ENCODE measurements at regions not wholly inside any gene's neighbourhood (a gene's known extent, or its start where the extent isn't known, plus 50 kb on each side); places are given as distances from the start of the nearest gene placed in this dataset.
"Not testable (repeated sequence)": the region's sequence is repeated elsewhere in the genome, so short reads cannot be mapped to it uniquely, and the experiment has no call there.

- Histone ChIP-seq H3K27ac (ENCODE audit: control insufficient read depth, insufficient read depth, low read length) (no peak overlapping the region), H3K9ac (ENCODE audit: control insufficient read depth, extremely low read depth, insufficient read depth, low read length) (no peak overlapping the region), H4K20me1 (ENCODE audit: control insufficient read depth, extremely low read depth, insufficient read depth, low read length) (no peaks in the 10 kb centered on the region), H3K4me3 (ENCODE audit: control insufficient read depth in 2 of 3, extremely low read depth in 1 of 3, insufficient read depth in 2 of 3, low read depth in 1 of 3, low read length in 3 of 3) (no peak overlapping the region), H2AFZ (ENCODE audit: control insufficient read depth, low read length) (no peak overlapping the region), H3K79me2 (ENCODE audit: control insufficient read depth, insufficient read depth, low read length) (no peaks in the 10 kb centered on the region), H3K4me2 (ENCODE audit: control insufficient read depth, extremely low read depth, insufficient read depth, low read depth, low read length) (no peak overlapping the region), H3K4me1 (ENCODE audit: control insufficient read depth, extremely low read depth, insufficient read depth, low read length) (no peaks in the 10 kb centered on the region), H3K36me3 (ENCODE audit: control insufficient read depth in 2 of 2, extremely low read depth in 1 of 2, insufficient read depth in 2 of 2, low read length in 2 of 2) (no peaks in the 10 kb centered on the region), H3K9me3 (ENCODE audit: control insufficient read depth, low read depth, low read length) (no peaks in the 10 kb centered on the region), H3K27me3 (ENCODE audit: control insufficient read depth, extremely low read depth, insufficient read depth, low read length) (no peaks in the 10 kb centered on the region), H3K9me1 (ENCODE audit: control insufficient read depth, extremely low read depth, insufficient read depth, low read length) (no peaks in the 10 kb centered on the region)
- TF ChIP-seq EZH2 (IDR thresholded peaks at IDR 0.05; ENCODE audit: low read length) (no peak), CTCF (optimal IDR thresholded peaks at IDR 0.05 in 1 of 3, IDR thresholded peaks at IDR 0.05 in 1 of 3, conservative IDR thresholded peaks at IDR 0.05 in 1 of 3; ENCODE audit: extremely low read depth in 1 of 3, insufficient read depth in 2 of 3, low read length in 3 of 3) (no peak)
- no peak for FAIRE-seq
- dilution Hi-C loops (cut with MboI; ENCODE audit: extremely low pct_ligation_motif_present, low sequenced_read_pairs) = no loop called here
- DNase-seq (ENCODE audit: low read depth, low spot score) = no peak
Measured at GRCh38 chr17:62219221-62219899, 154.3 kb upstream of the MED13 start.

GRCh38 chr17:62216847-62217246 is 151.8 kb upstream of the MED13 start:
- H3K4me1 ChIP-seq (ENCODE audit: control insufficient read depth, extremely low read depth, insufficient read depth, low read length) = no peaks in the 10 kb centered on the region
- no peaks in the 10 kb centered on the region for H3K9me1 ChIP-seq (ENCODE audit: control insufficient read depth, extremely low read depth, insufficient read depth, low read length)
- DNase-seq (ENCODE audit: low read depth, low spot score) (no peak), FAIRE-seq (no peak)
- H3K36me3 ChIP-seq (ENCODE audit: control insufficient read depth in 2 of 2, extremely low read depth in 1 of 2, insufficient read depth in 2 of 2, low read length in 2 of 2) = no peaks in the 10 kb centered on the region
- H3K9me3 ChIP-seq (ENCODE audit: control insufficient read depth, low read depth, low read length) = no peaks in the 10 kb centered on the region
- no peak overlapping the region for H3K4me2 ChIP-seq (ENCODE audit: control insufficient read depth, extremely low read depth, insufficient read depth, low read depth, low read length)
- H3K79me2 ChIP-seq (ENCODE audit: control insufficient read depth, insufficient read depth, low read length) = no peaks in the 10 kb centered on the region
- H2AFZ ChIP-seq (ENCODE audit: control insufficient read depth, low read length) = no peak overlapping the region
- no peaks in the 10 kb centered on the region for H3K27me3 ChIP-seq (ENCODE audit: control insufficient read depth, extremely low read depth, insufficient read depth, low read length)
- dilution Hi-C loops (cut with MboI; ENCODE audit: extremely low pct_ligation_motif_present, low sequenced_read_pairs) = no loop called here
- TF ChIP-seq CTCF (optimal IDR thresholded peaks at IDR 0.05 in 1 of 3, IDR thresholded peaks at IDR 0.05 in 1 of 3, conservative IDR thresholded peaks at IDR 0.05 in 1 of 3; ENCODE audit: extremely low read depth in 1 of 3, insufficient read depth in 2 of 3, low read length in 3 of 3) (no peak), EZH2 (IDR thresholded peaks at IDR 0.05; ENCODE audit: low read length) (no peak)
- H3K4me3 ChIP-seq (ENCODE audit: control insufficient read depth in 2 of 3, extremely low read depth in 1 of 3, insufficient read depth in 2 of 3, low read depth in 1 of 3, low read length in 3 of 3) = no peak overlapping the region
- no peaks in the 10 kb centered on the region for H4K20me1 ChIP-seq (ENCODE audit: control insufficient read depth, extremely low read depth, insufficient read depth, low read length)
- H3K9ac ChIP-seq (ENCODE audit: control insufficient read depth, extremely low read depth, insufficient read depth, low read length) = no peak overlapping the region
- no peak overlapping the region for H3K27ac ChIP-seq (ENCODE audit: control insufficient read depth, insufficient read depth, low read length)

GRCh38 chr17:62215891-62216290 is 150.8 kb upstream of the MED13 start:
- H3K27ac ChIP-seq (ENCODE audit: control insufficient read depth, insufficient read depth, low read length); H3K9me1 ChIP-seq (ENCODE audit: control insufficient read depth, extremely low read depth, insufficient read depth, low read length); H3K9ac ChIP-seq (ENCODE audit: control insufficient read depth, extremely low read depth, insufficient read depth, low read length); FAIRE-seq; H3K4me1 ChIP-seq (ENCODE audit: control insufficient read depth, extremely low read depth, insufficient read depth, low read length); dilution Hi-C loops (cut with MboI; ENCODE audit: extremely low pct_ligation_motif_present, low sequenced_read_pairs); H3K36me3 ChIP-seq (ENCODE audit: control insufficient read depth in 2 of 2, extremely low read depth in 1 of 2, insufficient read depth in 2 of 2, low read length in 2 of 2); H4K20me1 ChIP-seq (ENCODE audit: control insufficient read depth, extremely low read depth, insufficient read depth, low read length); H2AFZ ChIP-seq (ENCODE audit: control insufficient read depth, low read length); H3K4me2 ChIP-seq (ENCODE audit: control insufficient read depth, extremely low read depth, insufficient read depth, low read depth, low read length); DNase-seq (ENCODE audit: low read depth, low spot score); H3K4me3 ChIP-seq (ENCODE audit: control insufficient read depth in 2 of 3, extremely low read depth in 1 of 3, insufficient read depth in 2 of 3, low read depth in 1 of 3, low read length in 3 of 3); H3K27me3 ChIP-seq (ENCODE audit: control insufficient read depth, extremely low read depth, insufficient read depth, low read length); H3K79me2 ChIP-seq (ENCODE audit: control insufficient read depth, insufficient read depth, low read length); H3K9me3 ChIP-seq (ENCODE audit: control insufficient read depth, low read depth, low read length): not testable (repeated sequence)

Data from keratinocyte (primary cell).